ENCODE measurements at regions not wholly inside any gene's neighbourhood (a gene's known extent, or its start where the extent isn't known, plus 50 kb on each side); places are given as distances from the start of the nearest gene placed in this dataset.

GRCh38 chr5:87850843-87851242 lies 417.8 kb downstream of the TMEM161B start:
- no peak for TF ChIP-seq ZNF24 (IDR thresholded peaks at IDR 0.05)
- TF ChIP-seq RUNX1 (IDR thresholded peaks at IDR 0.05; ENCODE audit: low read depth), result no peak
- no peak for TF ChIP-seq ZBTB2 (IDR thresholded peaks at IDR 0.05)
- TF ChIP-seq ZNF263 (CRISPR knock-in tag; IDR thresholded peaks at IDR 0.05; ENCODE audit: borderline replicate concordance), result no peak
- no peak for TF ChIP-seq STAT5B (CRISPR knock-in tag; IDR thresholded peaks at IDR 0.05)
- TF ChIP-seq SNAPC5 (CRISPR knock-in tag; IDR thresholded peaks at IDR 0.05), result no peak

Measured in K562 (cell line).